Central memory CD4-positive, alpha-beta T cell (primary cell): ENCODE measurements at regions not wholly inside any gene's neighbourhood (a gene's known extent, or its start where the extent isn't known, plus 50 kb on each side); places are given as distances from the start of the nearest gene placed in this dataset.
"Not testable (repeated sequence)": the region's sequence is repeated elsewhere in the genome, so short reads cannot be mapped to it uniquely, and the experiment has no call there.

Experiments
- DNase-seq: peaks from one replicate; pipeline ENCODE4 v3.0.0; 2022

DNA sequence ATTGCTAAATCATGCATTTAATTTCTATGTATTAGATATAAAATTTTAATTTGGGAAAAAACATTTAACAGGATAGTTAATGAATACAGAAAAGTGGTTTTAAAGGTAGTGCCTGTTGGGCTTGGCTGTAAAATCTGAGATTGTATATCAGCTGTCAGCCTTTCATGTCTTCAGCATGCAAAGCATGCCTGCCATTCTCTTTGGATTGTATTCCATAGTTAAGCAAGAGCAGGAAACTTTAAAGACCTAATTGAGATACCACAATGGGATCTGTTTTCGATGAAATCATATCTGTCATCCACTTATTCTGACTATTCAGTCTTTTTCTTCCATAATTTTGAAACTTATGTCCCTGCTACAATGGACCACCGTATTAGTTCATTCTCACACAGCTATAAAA is 451.0 kb upstream of the DDI1 start:
- no peak for DNase-seq

DNA sequence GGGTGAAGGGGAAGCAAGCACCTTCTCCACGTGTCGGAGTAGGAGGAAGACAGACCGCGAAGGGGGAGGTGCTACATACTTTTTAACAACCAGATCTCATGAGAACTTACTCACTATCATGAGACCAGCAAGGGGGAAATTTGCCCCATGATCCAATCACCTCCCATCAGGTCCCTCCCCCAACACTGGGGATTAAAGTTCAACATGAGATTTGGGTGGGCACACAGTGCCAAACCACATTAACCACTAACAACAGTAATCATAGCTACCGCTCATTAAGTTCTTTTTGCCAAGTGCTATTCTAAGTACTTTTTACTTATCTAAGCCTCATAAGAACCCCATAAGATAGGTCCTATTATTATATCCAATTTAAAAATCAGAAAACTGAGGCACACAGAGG is 450.5 kb upstream of the DDI1 start:
- DNase-seq, result no peak

DNA sequence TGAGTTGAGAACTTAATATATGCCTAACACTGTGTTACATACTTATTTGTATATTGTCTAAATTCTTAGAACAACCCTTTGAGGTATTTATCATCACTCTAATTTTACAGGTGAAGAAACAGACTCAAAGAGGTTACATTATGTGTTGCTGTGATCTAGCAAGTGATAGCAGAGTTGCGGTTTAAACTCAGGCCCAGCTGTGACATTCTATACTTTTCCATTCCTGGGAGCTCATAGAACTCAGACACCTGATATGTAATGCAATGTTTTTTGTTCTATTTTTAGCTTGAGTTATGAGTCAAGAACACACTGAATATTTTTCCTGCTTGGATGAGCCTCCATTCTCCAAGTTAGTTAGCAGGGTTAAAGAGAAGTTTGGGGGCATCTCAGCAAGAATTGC is 449.7 kb upstream of the DDI1 start:
- no peak for DNase-seq

DNA sequence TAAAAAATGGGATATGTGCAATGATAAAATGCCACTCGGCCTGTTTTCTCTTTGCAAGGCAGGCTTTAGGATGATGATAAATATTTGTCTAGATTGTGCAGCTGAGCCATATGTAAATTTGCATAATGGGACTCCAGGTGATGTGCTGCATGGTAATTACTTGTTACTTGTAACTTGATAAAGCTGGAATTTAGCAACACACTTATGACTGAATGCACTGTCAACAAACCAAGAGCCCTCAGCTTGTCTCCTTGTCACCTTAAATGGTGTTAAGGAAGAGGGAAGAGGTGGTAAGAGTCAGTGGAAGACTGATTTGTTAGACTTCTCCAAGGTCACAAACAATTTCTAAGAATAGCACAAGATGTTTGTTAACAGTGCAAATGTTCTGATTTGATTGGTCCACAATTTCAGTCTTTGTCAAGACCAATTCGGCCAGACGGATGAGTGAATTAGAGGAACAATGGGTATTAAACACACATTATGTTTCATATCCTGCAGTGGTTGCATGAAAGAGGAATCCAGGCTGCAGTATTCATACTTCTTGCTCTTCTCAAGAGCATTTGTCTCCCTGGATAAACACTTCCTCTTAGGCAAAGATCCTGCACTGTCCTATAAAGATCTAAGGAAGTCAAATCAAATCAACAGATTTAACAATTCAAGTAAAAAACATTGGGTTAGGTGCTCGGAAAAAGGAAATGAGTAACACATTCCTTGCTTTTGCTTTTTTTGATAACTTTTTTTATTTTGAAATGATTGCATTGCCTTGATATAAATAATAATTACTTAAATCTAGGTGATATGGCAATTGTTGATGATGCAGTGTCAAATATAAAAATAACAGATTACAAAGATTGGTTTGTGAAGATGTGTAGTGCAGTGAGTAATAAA is 448.3 kb upstream of the DDI1 start:
- DNase-seq, result no peak

DNA sequence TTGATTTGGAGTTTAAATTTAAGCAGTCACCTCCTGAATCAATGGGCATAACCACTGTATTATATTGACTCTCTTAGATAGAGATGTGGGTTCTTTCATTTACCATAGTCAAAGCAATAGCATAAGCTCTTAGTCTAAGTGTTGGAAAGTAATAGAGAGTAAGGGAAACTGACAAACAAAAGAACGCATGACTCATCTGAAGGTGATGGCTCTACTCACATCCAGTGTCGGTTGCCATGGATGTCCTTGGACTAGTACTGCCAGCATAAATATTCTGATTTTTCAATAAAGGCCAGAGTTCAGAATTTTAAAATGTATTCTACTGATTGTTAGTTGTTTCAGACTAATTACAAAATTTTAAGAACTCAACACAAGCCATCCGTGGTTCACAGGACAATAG is 444.9 kb upstream of the DDI1 start:
- DNase-seq, result no peak

DNA sequence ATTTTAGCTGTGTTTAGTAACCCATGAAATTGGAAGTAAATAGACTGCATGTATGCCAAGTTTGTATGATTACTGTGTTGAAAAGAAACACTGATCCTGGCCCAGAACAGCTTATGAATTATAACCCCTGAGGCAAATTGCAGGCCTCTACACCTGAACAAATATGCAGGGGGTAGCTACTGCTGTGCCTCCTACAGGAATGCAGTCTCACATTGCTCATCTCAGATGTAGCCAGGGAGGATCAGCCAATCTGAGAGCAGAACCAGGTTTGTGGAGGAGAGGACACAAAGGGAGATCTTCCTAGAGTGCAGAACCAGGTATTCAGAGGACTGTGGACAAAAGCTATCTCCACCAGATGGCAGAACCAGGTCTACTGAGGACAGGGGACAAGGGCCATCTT is 442.2 kb upstream of the DDI1 start:
- no peak for DNase-seq

DNA sequence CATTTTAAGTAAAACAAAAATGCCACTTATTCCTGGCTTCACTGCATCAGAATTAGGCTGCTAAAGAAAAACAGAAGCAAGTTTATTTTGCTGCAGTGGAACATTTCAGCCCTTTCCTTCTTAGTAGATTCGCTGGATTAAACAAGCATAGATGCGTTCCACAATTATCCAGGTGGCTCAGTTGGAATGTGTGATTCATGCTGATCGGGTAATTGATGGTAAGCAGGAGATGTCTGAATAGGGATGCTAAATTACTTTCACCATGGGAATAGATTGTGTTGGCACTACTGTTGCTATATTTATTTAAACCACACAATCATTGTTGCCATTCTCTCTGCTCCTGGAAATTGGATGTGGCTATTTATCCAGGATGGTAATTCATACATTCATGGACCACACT is 440.1 kb upstream of the DDI1 start:
- DNase-seq, result no peak

DNA sequence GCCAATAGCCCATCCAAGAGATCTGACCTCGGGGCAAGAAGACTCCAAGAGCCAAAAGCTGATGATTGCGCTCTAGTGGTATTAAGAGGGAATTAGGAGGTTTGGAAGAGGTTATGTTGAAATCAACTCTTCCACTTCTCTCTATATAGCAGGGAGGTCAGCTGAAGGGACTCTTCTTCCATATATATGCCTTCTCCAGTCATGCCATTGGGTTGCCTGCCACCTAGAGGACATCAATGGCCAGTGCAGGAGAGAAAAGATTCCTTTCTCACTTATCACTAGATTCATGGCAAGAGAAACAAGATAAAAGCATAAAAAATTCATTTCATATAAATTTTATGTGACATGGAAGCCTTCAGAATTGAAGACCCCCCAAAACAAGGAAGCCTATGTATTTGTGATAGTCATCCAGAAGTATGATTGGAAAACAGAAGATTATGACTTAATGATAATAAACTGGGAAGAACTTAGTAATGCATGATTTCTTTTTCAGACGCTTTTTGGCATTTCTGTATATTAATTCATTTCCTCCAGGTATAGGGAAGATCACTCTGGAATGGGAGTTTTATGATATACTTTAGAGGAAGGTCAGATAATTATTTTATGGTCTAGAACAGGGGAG is 435.1 kb upstream of the DDI1 start:
- DNase-seq, result peak; percentile 6

DNA sequence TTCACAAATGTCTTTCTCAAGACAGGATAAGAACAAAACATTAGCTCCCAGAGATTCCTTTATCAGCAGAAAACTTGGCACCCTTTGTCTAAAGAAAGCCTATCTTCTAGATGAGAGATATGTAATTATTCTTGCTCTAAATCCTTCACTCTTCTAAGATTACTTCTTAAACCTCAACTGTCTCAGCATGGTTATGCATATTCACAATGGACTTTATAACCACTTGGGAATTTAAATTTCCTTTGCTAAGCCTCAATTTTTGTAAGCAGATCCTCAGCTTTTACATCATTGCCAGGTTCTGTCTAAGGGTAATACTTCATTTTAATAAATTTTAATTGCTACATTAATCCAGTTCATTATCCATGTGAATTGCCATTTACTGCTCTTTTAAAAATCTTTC is 433.6 kb upstream of the DDI1 start:
- no peak for DNase-seq

DNA sequence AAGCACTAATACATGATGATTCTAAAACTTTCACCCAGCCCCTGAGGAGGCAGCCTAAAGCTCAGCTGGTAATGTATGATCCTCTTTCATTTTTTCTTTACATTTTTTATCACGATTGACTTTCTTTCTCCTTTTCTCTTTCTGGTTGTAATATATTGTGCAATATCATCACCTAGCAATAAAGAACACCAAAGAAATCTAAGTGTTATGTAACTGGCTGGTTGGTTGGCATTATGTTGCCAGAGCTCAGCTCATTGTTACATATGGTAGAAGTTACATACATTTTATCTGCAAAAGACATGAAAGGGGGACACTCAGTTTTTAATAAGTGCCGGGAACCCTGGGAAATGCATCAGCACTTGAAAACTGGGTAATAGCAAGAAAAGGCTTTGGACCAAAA is 432.1 kb upstream of the DDI1 start:
- no peak for DNase-seq

DNA sequence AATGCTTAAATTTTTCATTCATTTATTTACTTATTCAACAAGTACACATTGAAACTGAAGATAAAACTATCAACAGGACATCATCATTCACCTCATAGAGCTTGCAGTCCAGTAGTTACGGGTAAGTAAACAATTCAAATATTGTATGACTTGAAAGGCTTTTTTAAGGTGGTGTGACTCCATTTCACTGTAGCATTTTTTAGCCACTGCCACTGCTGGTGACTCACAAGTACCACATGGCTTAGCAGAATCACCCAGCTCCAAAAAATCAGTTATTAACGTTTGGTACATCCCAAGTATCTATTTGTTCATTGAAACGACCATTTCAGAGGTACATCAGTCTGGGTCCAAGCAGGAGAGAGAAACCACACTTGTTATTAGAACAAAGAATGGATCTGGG is 427.9 kb upstream of the DDI1 start:
- DNase-seq, result no peak

DNA sequence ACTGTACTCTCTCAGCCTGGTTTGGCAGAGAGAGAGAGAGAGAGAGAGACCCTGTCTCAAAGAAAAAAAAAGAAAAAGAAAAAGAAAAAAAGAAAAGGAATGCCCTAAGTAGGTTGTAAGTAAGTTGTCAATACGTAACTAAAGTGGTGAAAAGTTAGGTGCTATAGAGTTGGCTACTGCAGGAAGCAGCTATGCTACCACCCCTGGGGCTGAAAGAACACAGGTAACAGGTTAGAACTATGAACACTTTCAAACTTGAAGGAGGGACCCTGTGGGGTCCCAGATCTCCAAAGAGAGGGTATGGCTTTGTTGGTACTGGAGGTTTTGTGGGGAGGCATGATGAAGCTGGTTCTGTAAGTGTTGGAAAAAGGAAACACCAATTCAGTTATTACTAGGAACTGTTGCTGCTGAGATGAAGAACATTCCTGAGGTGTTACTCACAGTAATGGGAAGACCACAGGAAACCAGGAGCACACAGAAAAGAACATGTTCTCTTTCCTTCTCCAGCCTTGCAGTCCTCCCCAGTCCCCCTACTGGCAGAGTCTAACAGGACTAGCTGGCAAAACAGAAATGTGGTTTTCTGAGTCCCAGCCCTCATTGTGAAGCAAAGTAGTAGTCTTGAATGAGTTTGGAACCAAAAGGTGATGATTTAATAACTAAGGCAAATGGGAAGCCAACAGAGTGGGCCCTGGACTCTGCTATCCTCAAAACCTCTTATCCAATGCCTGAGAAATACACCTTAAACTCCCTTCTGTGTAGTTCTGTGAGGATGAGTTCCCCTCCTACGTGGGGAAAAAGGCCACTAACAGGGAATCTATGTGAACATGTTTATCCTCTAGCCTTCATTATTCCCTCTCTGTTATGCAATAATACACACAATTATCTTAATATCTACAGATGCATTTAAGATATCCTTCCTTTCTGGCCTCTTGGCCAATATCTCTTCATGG is 427.0 kb upstream of the DDI1 start:
- DNase-seq, result no peak

DNA sequence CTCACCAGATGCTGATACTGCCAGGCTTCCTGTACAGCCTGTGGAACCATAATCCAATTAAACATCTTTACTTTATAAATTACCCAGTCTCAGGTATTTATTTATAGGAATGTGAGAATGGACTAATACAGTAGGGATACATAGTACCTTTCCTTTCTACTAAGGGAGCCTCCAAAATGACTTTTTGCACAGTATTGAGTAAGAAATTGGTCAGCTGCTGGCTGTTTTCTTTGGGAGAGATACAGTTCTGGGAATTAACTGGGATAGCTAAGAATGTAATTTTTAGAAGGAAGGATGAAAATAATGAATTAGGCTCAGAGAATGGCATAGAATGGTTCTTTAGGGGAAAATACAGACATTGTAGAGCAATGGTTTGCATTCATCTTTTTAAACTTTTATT is 426.0 kb upstream of the DDI1 start:
- DNase-seq, result no peak

DNA sequence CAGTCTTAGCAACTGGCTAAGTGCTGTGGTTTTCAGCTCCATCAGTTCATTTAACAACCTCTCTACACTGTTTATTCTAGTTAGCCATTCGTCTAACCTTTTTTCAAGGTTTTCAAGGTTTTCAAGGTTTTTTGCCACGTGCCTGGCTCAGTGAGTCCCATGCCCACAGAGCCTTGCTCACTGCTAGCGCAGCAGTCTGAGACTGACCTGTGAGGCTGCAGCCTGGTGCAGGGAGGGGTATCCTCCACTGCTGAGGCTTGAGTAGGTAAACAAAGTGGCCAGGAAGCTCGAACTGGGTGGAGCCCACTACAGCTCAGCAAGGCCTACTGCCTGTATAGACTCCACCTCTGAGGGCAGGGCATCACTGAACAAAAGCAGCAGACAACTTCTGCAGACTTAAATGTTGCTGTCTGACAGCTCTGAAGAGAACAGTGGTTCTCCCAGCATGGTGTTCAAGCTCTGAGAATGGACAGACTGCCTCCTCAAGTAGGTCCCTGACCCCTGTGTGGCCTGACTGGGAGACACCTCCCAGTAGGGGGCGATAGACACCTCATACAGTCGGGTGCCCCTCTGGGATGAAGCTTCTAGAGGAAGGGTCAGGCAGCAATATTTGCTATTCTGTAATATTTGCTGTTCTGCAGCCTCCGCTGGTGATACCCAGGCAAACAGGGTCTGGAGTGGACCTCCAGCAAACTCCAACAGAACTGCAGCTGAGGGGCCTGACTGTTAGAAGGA is 424.7 kb upstream of the DDI1 start:
- not testable (repeated sequence) for DNase-seq

DNA sequence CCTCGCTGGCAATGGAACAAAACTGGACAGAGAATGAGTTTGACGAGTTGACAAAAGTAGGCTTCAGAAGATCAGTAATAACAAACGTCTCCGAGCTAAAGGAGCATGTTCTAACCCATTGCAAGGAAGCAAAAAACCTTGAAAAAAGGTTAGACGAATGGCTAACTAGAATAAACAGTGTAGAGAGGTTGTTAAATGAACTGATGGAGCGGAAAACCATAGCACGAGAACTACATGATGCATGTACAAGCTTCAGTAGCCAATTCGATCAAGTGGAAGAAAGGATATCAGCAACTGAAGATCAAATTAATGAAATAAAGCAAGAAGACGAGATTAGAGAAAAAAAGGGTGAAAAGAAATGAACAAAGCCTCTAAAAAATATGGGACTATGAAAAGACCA is 424.0 kb upstream of the DDI1 start:
- not testable (repeated sequence) for DNase-seq

DNA sequence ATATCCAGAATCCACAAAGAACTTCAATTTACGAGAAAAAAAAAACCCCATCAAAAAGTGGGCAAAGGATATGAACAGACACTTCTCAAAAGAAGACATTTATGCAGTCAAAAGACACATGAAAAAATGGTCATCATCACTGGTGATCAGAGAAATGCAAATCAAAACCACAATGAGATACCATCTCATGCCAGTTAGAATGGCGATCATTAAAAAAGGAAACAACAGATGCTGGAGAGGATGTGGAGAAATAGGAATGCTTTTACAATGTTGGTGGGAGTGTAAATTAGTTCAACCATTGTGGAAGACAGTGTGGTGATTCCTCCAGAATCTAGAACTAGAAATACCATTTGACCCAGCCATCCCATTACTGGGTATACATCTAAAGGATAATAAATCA is 419.9 kb upstream of the DDI1 start:
- DNase-seq, result not testable (repeated sequence)

DNA sequence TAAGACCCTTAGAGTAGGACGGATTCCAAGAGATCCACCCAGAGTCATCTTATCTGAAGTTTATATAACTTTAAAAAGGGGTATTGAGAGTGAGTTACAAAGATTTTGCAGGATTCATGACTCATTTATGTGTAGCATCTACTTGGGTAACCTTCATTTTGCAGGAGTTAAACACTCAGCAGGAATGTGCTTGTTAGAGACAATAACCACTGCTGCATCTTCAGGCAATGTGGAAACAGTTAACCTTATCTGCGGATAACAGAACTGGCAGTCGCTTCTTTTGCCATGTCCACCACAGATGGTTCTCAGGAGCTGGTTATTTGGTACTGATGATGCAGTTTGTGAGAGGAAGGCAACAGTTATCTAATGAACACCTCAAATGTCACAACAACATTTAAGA is 417.9 kb upstream of the DDI1 start:
- no peak for DNase-seq

DNA sequence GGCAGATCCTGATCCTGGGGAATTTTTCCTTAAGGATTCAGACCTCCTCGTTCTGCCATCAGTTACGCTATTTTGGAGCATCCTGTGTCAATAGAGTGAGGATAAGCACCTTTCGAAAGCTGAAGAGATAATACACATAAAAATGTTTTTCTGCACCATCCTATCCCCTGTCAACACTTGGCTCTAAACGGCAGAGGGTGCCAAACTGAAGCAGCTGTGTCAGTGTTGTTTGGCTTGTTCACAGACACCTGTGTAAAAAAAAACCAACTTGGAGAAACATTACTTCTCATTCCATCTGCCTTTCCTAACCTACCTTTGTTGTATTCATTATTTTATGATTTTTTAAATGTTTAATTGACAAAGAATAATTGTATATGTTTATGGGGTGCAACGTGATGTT is 417.0 kb upstream of the DDI1 start:
- DNase-seq, result no peak

DNA sequence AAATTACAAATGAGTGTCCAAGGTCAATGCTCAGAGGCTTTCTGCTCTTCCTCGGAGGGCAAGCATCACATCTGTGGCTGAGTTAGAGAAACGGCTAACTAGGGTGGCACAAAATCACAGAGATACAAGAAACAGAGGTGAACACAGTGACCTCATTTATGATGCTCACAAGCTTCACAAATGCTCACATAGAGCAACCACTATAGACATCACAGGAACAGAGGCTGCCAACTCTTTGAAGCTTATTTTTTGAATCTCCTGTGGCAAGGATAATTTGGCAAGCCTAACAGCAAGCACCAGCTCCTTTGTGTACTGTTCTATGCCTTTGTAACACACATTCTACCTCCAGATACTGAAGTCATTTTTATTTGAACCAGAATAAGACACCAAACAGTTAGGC is 416.5 kb upstream of the DDI1 start:
- no peak for DNase-seq

DNA sequence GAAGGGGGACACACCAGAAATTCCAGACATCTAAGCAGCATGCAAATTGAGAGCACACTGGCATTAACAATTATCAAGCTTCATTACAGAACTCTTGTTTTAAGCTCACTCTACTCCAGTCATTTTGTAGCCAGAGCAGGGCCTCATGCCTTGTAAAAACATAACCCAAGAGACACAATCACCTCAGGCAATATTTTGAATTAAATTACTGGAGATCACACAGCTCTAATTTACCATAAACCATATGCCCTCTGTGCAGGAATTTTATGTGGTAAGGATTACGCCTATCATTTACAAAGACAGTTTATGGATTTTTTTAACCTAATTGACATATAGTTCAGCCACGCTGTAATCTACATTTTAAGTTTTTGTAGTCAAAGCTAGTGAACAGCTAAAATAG is 414.1 kb upstream of the DDI1 start:
- no peak for DNase-seq

DNA sequence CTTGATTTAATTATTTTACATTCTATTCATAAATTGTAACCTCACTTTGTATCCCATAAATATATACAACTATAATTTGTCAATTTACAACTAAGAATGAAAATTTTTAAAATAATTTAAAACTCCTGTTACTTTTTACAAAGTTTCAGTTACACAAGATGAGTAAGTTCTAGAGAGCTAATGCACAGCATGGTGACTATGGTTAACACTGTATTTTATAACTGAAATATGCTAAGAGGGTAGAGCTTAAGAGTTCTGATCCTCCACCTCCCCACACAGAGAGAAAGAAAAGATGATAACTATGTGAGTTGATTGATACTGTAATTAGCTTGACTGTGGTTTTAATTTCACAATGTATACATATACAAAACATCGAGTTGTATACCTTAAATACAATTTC is 412.5 kb upstream of the DDI1 start:
- DNase-seq, result no peak

DNA sequence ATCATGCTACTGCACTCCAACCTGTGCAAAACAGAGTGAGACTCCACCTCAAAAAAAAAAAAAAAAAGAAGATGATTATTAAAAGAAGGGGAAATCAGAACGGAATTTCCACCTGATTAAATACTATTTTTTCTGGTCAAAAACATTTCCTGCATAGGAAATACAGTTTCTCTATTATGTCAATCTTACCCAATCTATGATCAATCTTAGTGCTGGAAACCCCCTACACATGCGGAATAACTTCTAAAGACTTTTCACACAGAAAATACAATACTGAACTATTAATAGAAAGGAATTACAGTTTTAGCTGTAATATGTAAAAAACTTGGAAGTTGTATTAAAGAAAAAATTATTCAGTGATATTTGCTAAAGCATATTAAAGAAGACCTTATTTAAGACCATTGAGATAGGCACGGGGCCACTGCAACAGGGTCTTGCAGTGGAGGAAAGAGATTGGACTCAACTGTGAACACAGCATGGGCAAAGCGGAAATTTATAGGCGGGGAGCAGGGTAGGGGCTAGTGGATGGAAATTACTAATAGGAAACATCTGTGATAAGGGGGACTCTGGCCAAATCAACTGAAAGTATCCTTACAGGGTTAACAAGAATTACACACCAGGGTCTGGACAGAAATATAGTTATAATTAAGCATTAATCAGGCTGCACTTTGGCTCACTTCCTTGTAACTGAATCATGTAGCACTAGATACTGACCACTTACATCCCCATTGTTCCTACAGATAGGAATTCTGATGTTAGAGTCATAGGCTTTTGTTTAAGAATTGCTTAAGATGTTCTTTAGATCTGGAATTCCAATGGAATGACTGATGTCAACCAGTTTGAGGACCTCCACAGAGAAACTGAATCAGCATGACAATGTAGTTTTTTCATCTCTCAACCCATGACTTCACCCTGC is 411.5 kb upstream of the DDI1 start:
- DNase-seq, result no peak
